H9 (cell line): ENCODE measurements at regions not wholly inside any gene's neighbourhood (a gene's known extent, or its start where the extent isn't known, plus 50 kb on each side); places are given as distances from the start of the nearest gene placed in this dataset.

ENCODE experiments used
- DNase-seq: peaks from one replicate; pipeline ENCODE4 v3.0.0-alpha.2; 2017
- H2AFZ ChIP-seq: one replicate; pipeline ENCODE4 v1.6.1; 2013; ENCODE audit warnings: mild to moderate bottlenecking, low read length, control low read depth, moderate library complexity
- H2AK5ac ChIP-seq: 2 replicates; pipeline ENCODE4 v1.6.1; 2013; ENCODE audit warnings: low read length, control low read depth, mixed read lengths; ENCODE audit not compliant: insufficient read length
- H2BK120ac ChIP-seq: one replicate; pipeline ENCODE4 v1.6.1; 2013; ENCODE audit warnings: low read depth, mild to moderate bottlenecking, low read length, control low read depth, inconsistent platforms; ENCODE audit not compliant: poor library complexity, severe bottlenecking
- H2BK12ac ChIP-seq: 2 replicates; pipeline ENCODE4 v1.6.1; 2013; ENCODE audit warnings: low read length, control low read depth, mixed read lengths, low read depth; ENCODE audit not compliant: insufficient read length
- H2BK15ac ChIP-seq: 2 replicates; pipeline ENCODE4 v1.6.1; 2013; ENCODE audit warnings: low read depth, low read length, control low read depth
- H2BK20ac ChIP-seq: one replicate; pipeline ENCODE4 v1.6.1; 2013; ENCODE audit warnings: low read depth, mild to moderate bottlenecking, low read length, control low read depth, inconsistent platforms; ENCODE audit not compliant: poor library complexity, severe bottlenecking
- H2BK5ac ChIP-seq: 2 replicates; pipeline ENCODE4 v1.6.1; 2013; ENCODE audit warnings: low read length, control low read depth, mixed read lengths; ENCODE audit not compliant: insufficient read length
- H3K14ac ChIP-seq: 2 replicates; pipeline ENCODE4 v1.6.1; 2013; ENCODE audit warnings: low read length, control low read depth; ENCODE audit not compliant: insufficient read depth
- H3K18ac ChIP-seq: 2 replicates; pipeline ENCODE4 v1.6.1; 2013; ENCODE audit warnings: low read depth, mild to moderate bottlenecking, mixed read lengths, low read length, control low read depth; ENCODE audit not compliant: insufficient read length
- H3K23ac ChIP-seq: 2 replicates; pipeline ENCODE4 v1.6.1; 2013; ENCODE audit warnings: low read length, control low read depth, mixed read lengths, low read depth; ENCODE audit not compliant: insufficient read length
- H3K23me2 ChIP-seq: 2 replicates; pipeline ENCODE4 v1.6.1; 2013; ENCODE audit warnings: low read depth, mild to moderate bottlenecking, mixed read lengths, low read length, control low read depth; ENCODE audit not compliant: insufficient read length, poor library complexity, severe bottlenecking
- H3K27ac ChIP-seq: 2 replicates; pipeline ENCODE4 v1.5.1; 2013; ENCODE audit warnings: low read length, control low read depth, mixed read lengths, low read depth; ENCODE audit not compliant: insufficient read length
- H3K27me3 ChIP-seq: 2 replicates; pipeline ENCODE4 v1.6.1; 2013; ENCODE audit warnings: low read length, control low read depth, inconsistent platforms; ENCODE audit not compliant: insufficient read depth
- H3K4ac ChIP-seq: 2 replicates; pipeline ENCODE4 v1.6.1; 2013; ENCODE audit warnings: low read depth, mild to moderate bottlenecking, control low read depth, inconsistent platforms, low read length, moderate library complexity
- H3K4me1 ChIP-seq: 2 replicates; pipeline ENCODE4 v1.6.1; 2013; ENCODE audit warnings: low read length, control low read depth, inconsistent platforms; ENCODE audit not compliant: insufficient read depth
- H3K4me2 ChIP-seq: 2 replicates; pipeline ENCODE4 v1.6.1; 2013; ENCODE audit warnings: low read length, control low read depth, mixed read lengths; ENCODE audit not compliant: insufficient read length, insufficient read depth
- H3K56ac ChIP-seq: 2 replicates; pipeline ENCODE4 v1.6.1; 2013; ENCODE audit warnings: low read depth, mild to moderate bottlenecking, mixed read lengths, low read length, control low read depth; ENCODE audit not compliant: insufficient read length
- H3K79me1 ChIP-seq: 2 replicates; pipeline ENCODE4 v1.6.1; 2013; ENCODE audit warnings: low read depth, mild to moderate bottlenecking, moderate library complexity, low read length, control low read depth, inconsistent platforms; ENCODE audit not compliant: insufficient read depth, poor library complexity, severe bottlenecking
- H3K79me2 ChIP-seq: 2 replicates; pipeline ENCODE4 v1.6.1; 2013; ENCODE audit warnings: low read length, control low read depth, inconsistent platforms; ENCODE audit not compliant: insufficient read depth
- H3K9ac ChIP-seq: 2 replicates; pipeline ENCODE4 v1.6.1; 2013; ENCODE audit warnings: low read length, control low read depth, mixed read lengths; ENCODE audit not compliant: insufficient read length; ENCODE audit errors: extremely low read depth
- H3K9me3 ChIP-seq: one replicate; pipeline ENCODE4 v1.6.1; 2013; ENCODE audit warnings: low read depth, low read length, inconsistent platforms; ENCODE audit not compliant: control insufficient read depth
- H3T11ph ChIP-seq: one replicate; pipeline ENCODE4 v1.6.1; 2013; ENCODE audit warnings: mild to moderate bottlenecking, low read length, control low read depth, inconsistent platforms
- H4K20me1 ChIP-seq: one replicate; pipeline ENCODE4 v1.6.1; 2013; ENCODE audit not compliant: control insufficient read depth, insufficient read length, insufficient read depth
- H4K5ac ChIP-seq: 2 replicates; pipeline ENCODE4 v1.6.1; 2013; ENCODE audit warnings: low read depth, mild to moderate bottlenecking, mixed read lengths, low read length, control low read depth; ENCODE audit not compliant: insufficient read length
- H4K8ac ChIP-seq: replicated peaks from 2 replicates; pipeline ENCODE4 v1.6.1; 2013; ENCODE audit warnings: low read length, control low read depth, mixed read lengths, low read depth; ENCODE audit not compliant: insufficient read length
- H4K91ac ChIP-seq: 2 replicates; pipeline ENCODE4 v1.6.1; 2013; ENCODE audit warnings: low read depth, mild to moderate bottlenecking, moderate library complexity, mixed read lengths, low read length, control low read depth; ENCODE audit not compliant: insufficient read length
- H3K27ac Mint-ChIP-seq, 3 experiments: 2 replicates in 2 of 3; 3 replicates in 1 of 3; pipeline ENCODE4 v1.8.0; 2020 to 2021; ENCODE audit warnings: mixed read lengths in 3 of 3, mild to moderate bottlenecking in 1 of 3, moderate library complexity in 1 of 3
- H3K27me3 Mint-ChIP-seq: 2 replicates; pipeline ENCODE4 v1.8.0; 2021; ENCODE audit warnings: low read depth, mild to moderate bottlenecking, moderate library complexity, mixed read lengths
- H3K36me3 Mint-ChIP-seq, 3 experiments: 2 replicates in 2 of 3; 3 replicates in 1 of 3; pipeline ENCODE4 v1.8.0; 2020 to 2021; ENCODE audit warnings: low read depth in 3 of 3, mixed read lengths in 3 of 3; ENCODE audit not compliant: insufficient read depth in 1 of 3
- H3K4me1 Mint-ChIP-seq, 2 experiments: 2 replicates each; pipeline ENCODE4 v1.8.0; 2020; ENCODE audit warnings: mixed read lengths in 2 of 2
- H3K4me3 Mint-ChIP-seq, 2 experiments: 2 replicates in 1 of 2; 3 replicates in 1 of 2; pipeline ENCODE4 v1.8.0; 2020 to 2021; ENCODE audit warnings: mild to moderate bottlenecking in 2 of 2, mixed read lengths in 2 of 2, moderate library complexity in 1 of 2
- H3K9me3 Mint-ChIP-seq, 2 experiments: 2 replicates in 1 of 2; 3 replicates in 1 of 2; pipeline ENCODE4 v1.8.0; 2020; ENCODE audit warnings: mild to moderate bottlenecking in 2 of 2, mixed read lengths in 2 of 2, moderate library complexity in 1 of 2
- CTCF ChIP-seq: fragments of 200-600 bp; sonication (generic); conservative IDR thresholded peaks from 3 replicates; pipeline ENCODE4 v1.8.0; 2021; ENCODE audit warnings: antibody characterized with exemption, mild to moderate bottlenecking
- WGBS: extraction: QIAGEN DNeasy Blood & Tissue Kit; methylation state at CpG from one replicate; pipeline ENCODE4 v1.1.7; 2013; ENCODE audit warnings: missing lambda C conversion rate, low lambda C conversion rate, mixed read lengths; ENCODE audit not compliant: insufficient read length; ENCODE audit errors: extremely low coverage; 5-methylcytosine and 5-hydroxymethylcytosine counted together

- no peaks in the 10 kb centered on the region for H3K79me1 ChIP-seq
- no peak overlapping the region for H4K5ac ChIP-seq
- DNase-seq: no peak
- H2BK20ac ChIP-seq: no peak overlapping the region
- H4K91ac ChIP-seq: no peak overlapping the region
- H4K8ac ChIP-seq: no peak overlapping the region
- H3K4me2 ChIP-seq: no peak overlapping the region
- H2BK120ac ChIP-seq: no peak overlapping the region
- no peak overlapping the region for H2AK5ac ChIP-seq
- Mint-ChIP-seq H3K36me3 (peaks cover 0 to 19% (median 2%) of the 10 kb centered on the region in 3 experiments; a peak in 5 of 7 replicates), H3K9me3 (peaks cover 7 to 19% of the 10 kb centered on the region in 2 experiments; a peak in 3 of 5 replicates), H3K27ac (no peak overlapping the region), H3K4me1 (peaks cover 0 to 7% of the 10 kb centered on the region in 2 experiments; a peak in 1 of 4 replicates), H3K27me3 (no peaks in the 10 kb centered on the region), H3K4me3 (no peak overlapping the region)
- H3K23me2 ChIP-seq: no peaks in the 10 kb centered on the region
- H3K27ac ChIP-seq: no peak overlapping the region
- H3K27me3 ChIP-seq: no peaks in the 10 kb centered on the region
- H2AFZ ChIP-seq: no peak overlapping the region
- no peak overlapping the region for H2BK12ac ChIP-seq
- H3K9ac ChIP-seq: no peak overlapping the region
- no peak overlapping the region for H3T11ph ChIP-seq
- H3K56ac ChIP-seq: no peak overlapping the region
- no peaks in the 10 kb centered on the region; the same call in 1 of the 2 replicates for H3K4me1 ChIP-seq
- no peak overlapping the region for H2BK5ac ChIP-seq
- H4K20me1 ChIP-seq: no peaks in the 10 kb centered on the region
- no peak overlapping the region for H2BK15ac ChIP-seq
- no peaks in the 10 kb centered on the region for H3K79me2 ChIP-seq
- H3K9me3 ChIP-seq: no peaks in the 10 kb centered on the region
- no peak for TF ChIP-seq CTCF
- WGBS: no CpG with 5 or more reads among the region's 3 CpGs
- H3K18ac ChIP-seq: no peak overlapping the region
- no peak overlapping the region for H3K4ac ChIP-seq
- no peak overlapping the region for H3K23ac ChIP-seq
- H3K14ac ChIP-seq: no peak overlapping the region
These were observed 220.1 kb downstream of the TUSC7 start for GRCh38 chr3:116929505-116930222.
